ENCODE measurements at regions not wholly inside any gene's neighbourhood (a gene's known extent, or its start where the extent isn't known, plus 50 kb on each side); places are given as distances from the start of the nearest gene placed in this dataset.
"Not testable (repeated sequence)": the region's sequence is repeated elsewhere in the genome, so short reads cannot be mapped to it uniquely, and the experiment has no call there.

DNA sequence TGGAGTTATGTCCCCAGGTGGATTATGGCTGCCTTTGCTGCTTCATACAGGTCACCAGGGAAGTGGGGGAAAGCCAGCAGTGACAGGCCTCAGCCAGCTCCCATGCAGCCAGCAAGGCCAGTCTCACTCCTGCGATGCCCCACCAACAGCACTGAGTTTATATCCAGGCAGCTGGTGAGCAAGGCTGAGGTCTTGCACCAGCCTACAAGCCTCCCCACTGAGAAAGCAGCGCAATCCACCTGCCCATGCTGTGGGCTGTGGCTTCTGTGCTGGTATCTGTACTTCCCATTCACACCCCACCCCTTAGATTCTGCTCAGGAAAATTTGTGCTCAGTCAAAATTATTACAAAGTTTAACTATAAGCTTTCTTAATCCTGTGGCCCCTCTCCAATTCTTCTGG, 153.5 kb downstream of the HHIP start:
- DNase-seq (ENCODE audit: low spot score): no peak

DNA sequence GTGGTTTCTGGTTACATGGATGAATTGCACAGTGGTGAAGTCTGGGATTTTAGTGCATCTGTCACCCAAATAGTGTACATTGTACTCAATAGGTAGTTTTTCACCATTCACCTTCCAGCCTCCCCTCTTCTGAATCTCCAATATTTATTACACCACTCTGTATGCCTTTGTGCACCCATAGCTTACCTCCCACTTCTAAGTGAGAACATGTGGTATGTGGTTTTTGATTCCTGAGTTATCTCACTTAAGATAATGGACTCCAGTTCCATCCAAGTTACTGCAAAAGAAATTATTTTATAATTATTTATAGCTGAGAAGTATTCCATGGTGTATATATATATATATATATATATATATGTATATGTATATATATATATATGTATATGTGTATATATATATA, 155.8 kb downstream of the HHIP start:
- DNase-seq (ENCODE audit: low spot score): no peak

DNA sequence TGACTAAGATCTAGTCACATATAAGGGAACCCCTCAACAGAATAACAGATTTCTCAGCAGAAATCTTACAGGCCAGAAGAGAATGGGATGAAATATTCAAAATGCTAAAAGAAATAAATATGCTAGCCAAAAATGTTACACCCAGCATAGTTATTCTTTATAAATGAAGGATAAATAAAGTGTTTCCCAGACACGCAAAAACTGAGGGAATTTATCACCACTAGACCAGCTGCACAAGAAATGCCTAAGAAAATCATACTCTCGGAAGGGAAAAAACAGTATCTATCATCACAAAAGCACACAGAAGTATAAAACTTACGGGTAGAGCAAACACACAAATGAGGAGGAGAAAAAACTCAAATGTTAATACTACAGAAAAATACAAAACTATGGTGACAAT, 162.1 kb downstream of the HHIP start:
- DNase-seq (ENCODE audit: low spot score): no peak

DNA sequence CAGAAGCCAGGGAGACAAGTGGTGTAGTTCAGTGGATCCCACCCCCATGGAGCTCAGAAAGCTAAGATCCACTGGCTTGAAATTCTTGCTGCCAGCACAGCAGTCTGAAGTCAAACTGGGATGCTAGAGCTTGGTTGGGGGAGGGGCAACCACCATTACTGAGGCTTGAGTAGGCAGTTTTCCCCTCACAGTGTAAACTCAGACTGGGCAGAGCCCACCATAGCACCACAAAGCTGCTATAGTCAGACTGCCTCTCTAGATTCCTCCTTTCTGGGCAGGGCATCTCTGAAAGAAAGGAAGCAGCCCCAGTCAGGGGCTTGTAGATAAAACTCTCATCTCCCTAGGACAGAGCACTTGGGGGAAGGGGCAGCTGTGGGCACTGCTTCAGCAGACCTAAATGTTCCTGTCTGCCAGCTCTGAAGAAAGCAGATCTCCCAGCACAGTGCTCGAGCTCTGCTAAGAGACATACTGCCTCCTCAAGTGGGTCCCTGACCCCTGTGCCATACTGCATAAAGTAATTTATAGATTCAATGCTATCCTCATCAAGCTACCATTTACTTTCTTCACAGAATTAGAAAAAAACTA, 163.2 kb downstream of the HHIP start:
- no peak for DNase-seq (ENCODE audit: low spot score)

DNA sequence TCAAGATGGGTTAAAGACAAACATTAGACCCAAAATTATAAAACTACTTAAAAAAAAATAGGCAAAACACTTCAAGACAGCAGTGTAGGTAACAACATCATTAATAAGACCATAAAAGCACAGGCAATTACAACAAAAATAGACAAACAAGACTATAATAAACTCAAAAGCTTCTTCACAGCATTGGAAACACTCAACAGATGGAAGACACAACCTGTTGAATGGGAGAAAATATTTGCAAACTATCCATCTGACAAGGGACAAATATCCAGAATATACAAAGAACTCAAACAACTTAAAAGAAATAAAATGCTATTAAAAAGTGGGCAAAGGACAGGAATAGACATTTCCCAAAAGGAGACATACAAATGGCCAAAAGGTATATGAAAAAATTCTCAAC, 170.7 kb downstream of the HHIP start:
- no peak for DNase-seq (ENCODE audit: low spot score)

DNA sequence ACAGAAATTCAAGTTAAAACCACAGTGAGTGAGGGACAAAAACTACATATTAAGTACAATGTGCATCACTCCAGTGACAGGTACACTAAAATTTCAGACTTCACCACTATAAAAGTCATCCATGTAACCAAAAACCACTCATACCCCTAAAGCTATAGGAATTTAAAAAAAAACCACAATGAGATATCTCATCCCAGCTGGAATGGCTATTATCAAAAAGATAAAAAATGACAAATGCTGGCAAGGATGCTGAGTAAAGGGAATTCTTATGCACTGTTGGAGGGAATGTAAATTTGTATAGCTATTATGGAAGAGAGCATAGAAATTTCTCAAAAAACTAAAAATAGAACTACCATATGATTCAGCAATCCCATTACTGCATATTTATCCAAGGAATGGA, 171.1 kb downstream of the HHIP start:
- DNase-seq (ENCODE audit: low spot score): no peak

DNA sequence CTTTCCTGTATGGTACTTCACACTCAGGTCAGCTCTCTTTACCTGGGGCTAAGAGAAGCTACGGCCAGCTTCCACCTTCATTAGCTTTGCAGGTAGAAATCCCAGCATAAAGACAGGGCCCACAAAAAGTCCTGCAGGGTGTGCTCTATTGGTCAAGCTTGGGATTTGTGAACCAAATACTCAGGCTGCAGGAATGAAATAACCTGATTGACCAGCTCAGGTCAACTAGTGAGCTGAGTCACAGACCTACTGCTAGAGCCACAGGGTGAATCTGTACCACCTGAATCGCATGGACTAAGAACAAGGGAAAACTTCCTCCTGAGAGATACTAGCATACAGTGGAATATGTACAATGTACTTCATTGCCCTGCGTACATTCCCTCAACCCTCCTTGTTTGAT, 172.2 kb downstream of the HHIP start:
- no peak for DNase-seq (ENCODE audit: low spot score)

DNA sequence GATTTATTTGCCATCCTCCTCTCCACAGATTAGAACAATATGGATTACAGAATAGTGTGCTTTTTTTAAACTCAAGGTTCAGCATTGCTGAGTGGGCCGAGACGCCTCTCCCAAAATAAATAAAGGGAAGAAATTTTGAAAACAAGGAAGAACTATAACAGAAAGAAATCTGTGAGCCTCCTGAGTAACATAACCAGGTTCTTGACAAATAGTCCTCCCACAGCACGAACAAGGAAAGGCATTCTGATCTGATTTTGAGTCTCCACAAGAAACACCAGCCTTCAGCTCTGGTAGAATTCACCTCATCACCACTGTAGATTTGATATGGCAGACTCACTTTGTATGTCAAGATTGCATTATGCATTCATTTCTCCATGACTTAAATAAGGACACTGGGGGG, 173.6 kb downstream of the HHIP start:
- DNase-seq (ENCODE audit: low spot score): no peak

DNA sequence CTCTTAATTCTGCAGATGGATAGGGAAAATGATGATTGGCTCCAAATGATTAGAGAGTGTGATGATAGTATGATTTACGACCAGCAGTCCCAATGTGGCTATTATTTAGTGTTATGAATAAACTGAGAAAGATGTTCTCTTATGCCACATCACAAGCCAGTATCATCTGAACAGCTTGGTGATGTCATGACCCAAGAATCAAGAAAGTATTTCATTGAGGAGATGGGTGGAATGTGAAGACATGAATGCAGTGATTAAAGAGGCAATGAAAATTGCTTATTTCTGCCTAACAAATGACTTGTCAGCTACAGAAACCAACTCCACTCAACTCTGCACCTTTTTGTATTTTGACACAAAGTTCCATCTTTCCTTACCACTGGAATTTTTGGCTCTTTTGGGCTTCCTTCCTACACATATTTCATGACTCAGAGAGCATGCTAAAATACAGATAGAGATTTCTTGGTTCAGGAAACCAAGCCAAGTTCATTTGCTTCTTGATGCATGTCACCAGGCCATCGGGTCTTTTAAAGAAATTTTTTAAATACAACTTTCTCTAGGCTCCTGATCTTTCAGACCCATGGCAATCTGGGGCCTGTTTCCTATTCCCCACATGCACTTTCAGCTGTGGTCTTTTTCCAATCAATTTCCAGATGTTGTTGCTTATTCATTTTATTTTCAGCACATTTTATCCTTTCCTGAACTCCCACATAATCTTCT, 174.2 kb downstream of the HHIP start:
- no peak for DNase-seq (ENCODE audit: low spot score)

DNA sequence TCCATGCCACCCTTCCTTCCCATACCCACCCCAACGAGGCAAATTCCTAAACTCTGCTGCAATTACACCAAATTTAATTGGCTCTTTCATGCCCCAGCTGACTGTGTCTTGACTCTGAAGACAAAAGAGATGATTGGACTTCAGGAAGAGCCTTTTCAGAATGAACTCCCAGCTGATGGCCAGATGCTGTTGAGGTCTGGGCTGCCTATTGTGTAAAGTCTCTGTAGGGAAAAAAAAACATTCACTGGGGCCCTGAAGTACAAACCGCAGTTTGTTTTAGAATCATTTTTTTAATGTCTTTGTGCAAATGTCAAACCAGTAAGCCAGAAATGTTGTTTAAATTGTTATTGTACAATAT, 174.8 kb downstream of the HHIP start:
- DNase-seq (ENCODE audit: low spot score): no peak

DNA sequence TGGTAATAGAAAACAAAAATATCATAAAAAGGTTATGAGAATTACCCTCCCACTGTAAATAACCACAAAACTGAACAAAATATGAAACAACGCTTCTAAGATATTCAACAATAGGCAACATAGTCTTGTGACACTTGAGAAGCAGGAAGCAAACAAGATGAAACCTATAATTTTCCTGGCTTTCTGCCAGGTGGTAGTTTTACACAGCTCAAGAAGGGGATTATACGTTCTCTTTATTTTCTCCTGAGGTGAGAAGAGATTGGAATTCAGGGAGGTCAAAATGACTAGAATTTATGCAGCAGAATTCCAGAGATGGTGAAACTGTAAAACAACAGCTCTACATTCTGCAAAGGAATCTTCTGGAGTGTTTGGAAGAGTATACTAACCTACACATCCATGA, 186.0 kb downstream of the HHIP start:
- DNase-seq (ENCODE audit: low spot score): no peak

DNA sequence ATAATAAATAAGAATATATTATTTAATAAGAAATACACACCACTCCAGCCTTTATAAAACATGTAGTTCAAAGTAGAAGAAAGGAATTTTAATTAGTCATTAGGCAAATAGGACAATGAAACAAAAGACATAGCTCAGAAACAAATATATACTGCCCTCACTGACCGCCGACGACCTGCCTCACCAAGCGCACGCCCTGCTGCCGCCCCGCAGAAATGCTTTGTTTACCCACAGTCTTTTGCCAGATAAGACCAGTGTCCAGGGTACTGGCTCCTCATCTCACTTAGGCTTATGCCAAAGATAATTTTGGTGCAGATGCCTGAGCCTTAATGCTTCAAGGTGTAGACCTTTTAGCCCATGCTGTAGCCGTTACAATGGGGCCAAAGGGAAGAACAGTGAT, 199.5 kb downstream of the HHIP start:
- DNase-seq (ENCODE audit: low spot score): no peak

DNA sequence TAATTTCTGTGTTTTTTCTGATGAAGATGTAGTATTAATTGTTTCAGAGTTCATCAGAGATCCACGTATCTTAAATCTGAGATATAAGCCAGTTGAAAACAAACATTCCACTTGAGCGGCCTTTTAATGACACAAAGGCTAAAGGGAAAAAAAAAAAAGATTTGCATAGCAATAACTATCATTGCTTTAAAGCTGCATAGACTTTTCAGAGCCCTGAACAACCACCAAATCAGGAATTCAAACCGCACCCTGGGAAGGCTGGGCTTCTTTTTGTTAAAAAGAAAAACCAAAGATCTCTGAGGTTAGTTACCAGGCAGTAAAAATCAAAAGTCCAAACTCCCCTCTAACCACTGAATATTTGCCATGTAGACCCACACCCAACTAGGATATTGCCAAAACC, 206.0 kb downstream of the HHIP start:
- no peak for DNase-seq (ENCODE audit: low spot score)

DNA sequence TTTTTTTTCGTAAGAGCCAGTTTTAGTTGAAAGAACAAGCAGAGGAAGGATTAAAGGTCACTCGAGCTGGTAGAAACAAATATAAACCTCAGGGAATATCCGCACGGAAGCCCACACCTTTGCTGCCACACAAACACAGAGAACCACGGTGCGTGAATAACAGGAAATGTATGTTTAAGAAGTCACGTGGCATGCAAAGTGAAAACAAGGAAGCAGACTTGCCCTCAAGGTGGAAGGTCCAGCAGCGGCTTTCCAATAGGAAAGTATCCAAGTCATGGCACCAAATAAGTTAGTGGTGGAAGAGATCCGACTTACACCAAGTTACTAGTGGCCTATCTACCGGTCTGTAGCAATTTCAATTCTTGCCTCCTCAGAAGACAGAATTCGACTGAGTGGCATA, 215.5 kb downstream of the HHIP start:
- DNase-seq (ENCODE audit: low spot score): no peak

DNA sequence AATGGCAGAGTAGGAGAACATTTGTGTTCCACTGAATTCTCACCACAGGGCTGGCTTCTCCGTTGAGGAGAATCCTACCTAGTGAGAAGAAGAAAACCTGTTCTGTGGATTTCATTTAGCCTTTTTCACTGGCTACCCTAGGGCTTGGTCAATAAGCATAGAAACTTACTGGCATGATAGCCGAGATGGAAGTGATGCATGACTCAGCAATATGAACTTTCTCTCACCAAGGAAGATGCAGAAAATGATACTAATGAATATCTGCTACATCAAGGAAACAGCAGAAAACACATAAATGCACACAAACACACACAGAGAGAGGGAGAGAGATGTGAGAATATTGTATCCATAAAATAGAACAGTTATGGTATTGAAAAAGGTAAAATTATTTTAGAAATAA, 216.3 kb downstream of the HHIP start:
- no peak for DNase-seq (ENCODE audit: low spot score)

DNA sequence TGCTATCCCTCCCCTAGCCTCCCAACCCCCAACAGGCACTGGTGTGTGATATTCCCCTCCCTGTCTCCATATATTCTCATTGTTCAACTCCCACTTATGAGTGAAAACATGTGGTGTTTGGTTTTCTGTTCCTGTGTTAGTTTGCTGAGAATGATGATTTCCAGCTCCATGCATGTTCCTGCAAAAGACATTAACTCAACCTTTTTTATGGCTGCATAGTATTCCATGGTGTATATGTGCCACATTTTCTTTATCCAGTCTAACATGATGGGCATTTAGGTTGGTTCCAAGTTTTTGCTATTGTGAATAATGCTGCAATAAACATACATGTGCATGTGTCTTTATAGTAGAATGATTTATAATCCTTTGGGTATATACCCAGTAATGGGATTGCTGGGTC, 218.9 kb downstream of the HHIP start:
- DNase-seq (ENCODE audit: low spot score): not testable (repeated sequence)

DNA sequence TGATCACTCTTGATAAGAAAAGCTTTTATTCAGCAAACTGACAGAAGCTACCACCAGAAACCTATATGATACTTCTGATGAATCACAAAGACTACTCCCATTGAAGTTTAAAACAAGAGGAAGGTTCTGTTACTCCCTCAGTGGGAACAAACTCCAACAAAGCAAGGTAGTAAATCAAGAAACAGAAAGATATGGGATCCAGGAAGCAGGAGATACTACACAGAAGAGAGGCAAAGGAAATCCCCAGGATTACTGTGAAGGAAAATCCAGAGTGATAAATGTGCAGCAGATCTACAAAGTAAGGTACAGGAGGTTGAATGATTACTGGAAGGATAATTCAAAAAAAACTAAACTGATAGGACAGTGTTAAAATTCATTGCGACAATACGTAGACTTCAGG, 222.4 kb downstream of the HHIP start:
- DNase-seq (ENCODE audit: low spot score): no peak

DNA sequence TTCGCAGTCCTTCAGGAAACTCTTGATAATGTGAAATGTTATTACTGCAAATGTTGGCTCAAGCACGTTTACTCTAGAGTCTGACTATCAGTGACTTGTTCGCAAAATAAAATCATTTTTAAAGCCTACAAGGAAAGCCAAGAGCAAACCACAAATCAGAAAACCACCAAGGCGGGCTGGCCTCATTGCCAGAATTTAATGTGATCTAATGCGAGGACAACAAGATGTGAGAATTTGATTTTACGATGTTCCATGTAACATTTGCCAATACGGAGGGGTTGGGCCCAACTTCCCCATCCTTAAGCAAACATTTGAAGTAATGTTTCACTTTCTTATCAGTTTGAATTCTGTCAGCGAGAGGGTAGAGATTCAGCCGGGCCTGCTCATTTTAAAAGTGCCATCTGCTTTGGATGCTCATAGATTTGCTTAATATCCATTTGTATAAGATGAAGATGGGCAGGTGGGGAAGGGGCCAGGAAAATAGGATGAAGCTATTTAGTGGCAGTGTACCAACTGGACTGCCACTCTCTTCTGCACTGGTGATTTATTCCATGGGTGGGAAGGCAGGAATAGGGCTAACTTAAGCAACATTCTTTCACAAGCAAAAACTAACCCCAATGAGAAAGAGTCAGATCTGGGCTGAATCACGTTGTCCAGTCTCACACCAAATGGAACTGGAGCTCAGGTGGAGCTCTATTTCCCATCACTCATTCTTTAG, 225.3 kb downstream of the ANAPC10 start:
- no peak for DNase-seq (ENCODE audit: low spot score)

DNA sequence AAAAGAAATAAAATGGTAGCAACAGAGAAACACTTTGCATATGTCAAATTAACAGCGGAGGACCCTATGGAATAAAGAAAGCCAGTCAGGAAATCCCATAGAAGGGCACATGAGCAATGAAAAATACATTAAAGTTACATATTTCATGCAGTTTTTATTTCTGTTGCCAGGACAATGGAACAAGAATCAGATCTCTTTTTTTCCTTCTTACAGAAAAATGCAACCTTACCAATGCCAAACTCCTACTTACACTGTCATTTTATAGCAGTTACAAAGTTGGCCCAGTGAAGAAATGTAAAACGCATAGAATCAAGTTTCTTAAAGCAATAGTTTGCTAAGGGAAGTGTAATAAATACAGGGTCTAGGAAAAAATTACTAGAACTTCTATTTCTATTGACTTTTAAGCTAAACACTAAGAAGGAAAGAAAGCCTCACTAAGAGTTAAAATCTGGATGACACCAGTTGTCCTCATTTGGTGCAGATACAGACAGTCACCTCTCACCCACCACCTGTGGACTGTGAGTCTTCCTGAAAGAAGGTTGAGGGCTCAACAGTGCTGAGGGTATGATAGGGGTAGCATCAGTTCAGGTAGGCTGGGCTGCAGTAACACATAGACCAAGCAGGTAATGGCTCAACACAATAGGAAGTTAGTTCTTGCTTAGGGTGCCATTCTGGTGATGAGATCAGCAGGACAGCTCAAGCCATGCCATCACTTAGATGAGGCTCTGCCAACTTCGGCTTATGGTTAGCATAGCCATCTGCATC, 224.6 kb downstream of the ANAPC10 start:
- DNase-seq (ENCODE audit: low spot score): no peak

DNA sequence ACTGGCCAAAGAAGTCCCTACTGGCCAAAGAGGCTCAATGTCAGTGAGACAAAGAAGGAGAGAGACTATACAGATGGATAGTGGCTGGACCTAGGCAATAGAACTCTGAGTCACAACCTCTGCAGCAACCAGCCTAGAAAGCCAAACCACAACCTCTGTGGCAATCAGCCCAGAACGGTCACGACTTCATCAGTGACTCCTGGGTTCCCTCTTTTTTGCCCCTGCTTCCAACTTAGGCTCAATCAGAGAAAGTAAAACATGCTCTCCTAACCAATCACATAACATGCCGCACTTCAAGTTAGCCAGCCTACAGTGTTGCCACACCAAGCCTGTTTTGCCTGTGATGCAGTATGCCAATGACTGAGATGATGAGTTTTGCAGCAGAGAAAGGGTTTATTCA, 203.4 kb downstream of the ANAPC10 start:
- DNase-seq (ENCODE audit: low spot score): peak; percentile 19

DNA sequence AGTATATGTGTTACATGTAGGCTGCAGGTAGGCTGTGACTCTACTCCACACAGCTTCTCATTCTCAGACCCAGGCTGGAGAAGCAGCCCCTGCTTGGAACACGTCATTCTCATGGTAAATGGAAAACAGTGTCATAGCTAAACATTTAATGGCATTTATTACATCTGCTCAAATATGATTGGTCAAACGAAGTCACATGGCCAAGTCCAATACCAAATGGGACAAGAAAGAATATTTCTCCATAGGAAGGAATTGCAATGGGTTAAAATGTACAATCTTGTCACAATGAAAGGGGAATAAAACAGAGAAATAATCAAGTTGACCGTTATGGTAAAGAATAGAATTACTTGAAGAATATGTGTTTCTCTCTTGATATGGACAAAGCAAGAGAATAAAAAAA, 198.6 kb downstream of the ANAPC10 start:
- DNase-seq (ENCODE audit: low spot score): no peak

DNA sequence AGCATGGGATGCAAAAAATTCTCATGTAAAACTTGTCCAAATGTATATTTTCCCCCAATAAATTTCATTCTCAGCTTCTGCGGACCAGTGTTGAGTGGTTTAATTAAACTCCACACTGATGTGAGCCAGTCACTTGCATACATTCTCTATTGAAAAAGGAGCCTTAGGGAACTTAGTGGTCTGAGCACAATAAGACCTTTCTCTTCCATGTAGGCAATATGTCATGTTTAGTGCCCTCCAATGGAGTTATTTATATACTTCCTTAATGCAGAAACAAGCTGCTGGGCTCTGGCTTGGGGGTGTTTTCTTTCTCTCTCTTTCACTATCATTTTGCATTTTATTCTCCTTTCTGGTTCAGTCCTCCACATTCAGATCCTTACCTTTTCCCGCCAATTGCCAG, 196.9 kb downstream of the ANAPC10 start:
- no peak for DNase-seq (ENCODE audit: low spot score)

DNA sequence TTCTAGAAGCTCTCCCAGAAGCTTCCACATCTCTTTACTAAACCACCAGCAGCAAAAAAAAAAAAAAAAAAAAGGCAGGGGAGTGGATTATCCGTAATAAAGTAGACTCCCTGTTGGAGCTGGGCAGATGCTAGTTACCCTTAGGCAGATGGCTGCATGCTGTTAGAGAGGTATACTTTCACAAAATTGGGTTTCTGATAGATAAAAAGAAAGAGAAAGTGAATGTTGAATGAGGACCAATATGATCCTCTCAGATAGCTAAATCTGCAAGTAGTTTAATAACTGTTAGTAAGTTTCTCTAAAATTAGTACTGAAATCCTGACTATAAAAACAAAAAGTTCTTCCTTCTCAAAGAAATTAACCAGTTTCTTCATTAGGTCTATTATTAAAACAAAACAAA, 195.4 kb downstream of the ANAPC10 start:
- DNase-seq (ENCODE audit: low spot score): no peak

Data from RKO (cell line).